Testis (tissue), 2 donors: ENCODE measurements at regions not wholly inside any gene's neighbourhood (a gene's known extent, or its start where the extent isn't known, plus 50 kb on each side); places are given as distances from the start of the nearest gene placed in this dataset.

Experiments
- CTCF ChIP-seq, 3 experiments: fragments of 450-650 bp in 2 of 3; fragments of 200-600 bp in 1 of 3; sonication (generic) in 1 of 3; IDR thresholded peaks; one replicate each; pipeline ENCODE4 v1.5.1; 2016 to 2019; ENCODE audit warnings: antibody characterized with exemption in 3 of 3, mild to moderate bottlenecking in 2 of 3, moderate library complexity in 1 of 3
- POLR2A ChIP-seq: fragments of 450-650 bp; IDR thresholded peaks from one replicate; pipeline ENCODE4 v1.6.1; 2017; ENCODE audit warnings: antibody characterized with exemption, mild to moderate bottlenecking, moderate library complexity

GRCh38 chrX:45566456-45566855, 365.8 kb upstream of the DIPK2B start:
- TF ChIP-seq POLR2A (no peak), CTCF (IDR thresholded peaks at IDR 0.05) (no peak)
